ENCODE measurements at regions not wholly inside any gene's neighbourhood (a gene's known extent, or its start where the extent isn't known, plus 50 kb on each side); places are given as distances from the start of the nearest gene placed in this dataset.

DNA sequence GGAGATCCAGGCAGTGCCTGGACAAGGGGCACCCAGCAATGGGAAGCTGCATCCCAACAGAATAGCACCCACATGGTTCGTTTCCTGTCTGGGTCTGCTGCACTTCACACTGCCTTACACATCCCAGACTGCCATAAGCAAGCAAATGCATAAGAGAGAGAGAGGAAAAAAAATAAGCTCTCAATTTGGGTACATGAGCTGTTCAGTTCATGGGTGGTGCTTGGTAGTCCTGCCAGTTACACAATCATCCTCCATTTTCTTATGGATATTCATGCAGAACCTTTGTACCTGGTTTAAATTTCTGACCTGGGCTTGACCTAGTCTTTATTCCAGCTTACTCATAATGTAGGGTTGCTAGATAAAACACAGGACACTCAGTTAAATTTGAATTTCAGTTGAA, 733.6 kb downstream of the TNS3 start:
- H3K4me3 ChIP-seq (ENCODE audit: low read depth, low read length) = no peak overlapping the region

DNA sequence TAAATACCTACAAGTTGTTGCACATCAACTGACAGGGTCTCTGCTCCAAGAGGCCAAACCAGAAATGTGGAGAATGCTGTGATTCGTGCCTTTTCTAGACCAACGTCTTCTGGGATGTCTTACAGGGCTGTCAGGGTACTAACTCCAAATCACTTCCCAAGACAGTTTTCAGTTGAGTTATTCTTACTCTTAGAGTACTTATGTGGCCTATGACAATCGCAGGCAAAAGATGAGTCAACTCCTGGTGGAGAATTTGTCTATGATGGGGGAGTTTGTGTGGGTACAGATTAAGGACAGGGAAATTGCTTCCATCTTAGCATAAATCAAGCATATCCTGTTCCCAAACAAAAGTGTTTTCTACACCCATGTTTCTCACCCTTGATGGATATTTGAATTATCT, 734.8 kb downstream of the TNS3 start:
- H3K4me3 ChIP-seq (ENCODE audit: low read depth, low read length) = no peak overlapping the region
- TF ChIP-seq, protein P1, sequence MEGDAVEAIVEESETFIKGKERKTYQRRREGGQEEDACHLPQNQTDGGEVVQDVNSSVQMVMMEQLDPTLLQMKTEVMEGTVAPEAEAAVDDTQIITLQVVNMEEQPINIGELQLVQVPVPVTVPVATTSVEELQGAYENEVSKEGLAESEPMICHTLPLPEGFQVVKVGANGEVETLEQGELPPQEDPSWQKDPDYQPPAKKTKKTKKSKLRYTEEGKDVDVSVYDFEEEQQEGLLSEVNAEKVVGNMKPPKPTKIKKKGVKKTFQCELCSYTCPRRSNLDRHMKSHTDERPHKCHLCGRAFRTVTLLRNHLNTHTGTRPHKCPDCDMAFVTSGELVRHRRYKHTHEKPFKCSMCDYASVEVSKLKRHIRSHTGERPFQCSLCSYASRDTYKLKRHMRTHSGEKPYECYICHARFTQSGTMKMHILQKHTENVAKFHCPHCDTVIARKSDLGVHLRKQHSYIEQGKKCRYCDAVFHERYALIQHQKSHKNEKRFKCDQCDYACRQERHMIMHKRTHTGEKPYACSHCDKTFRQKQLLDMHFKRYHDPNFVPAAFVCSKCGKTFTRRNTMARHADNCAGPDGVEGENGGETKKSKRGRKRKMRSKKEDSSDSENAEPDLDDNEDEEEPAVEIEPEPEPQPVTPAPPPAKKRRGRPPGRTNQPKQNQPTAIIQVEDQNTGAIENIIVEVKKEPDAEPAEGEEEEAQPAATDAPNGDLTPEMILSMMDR (IDR thresholded peaks at IDR 0.05; ENCODE audit: low read depth, low read length) = no peak

More for the DNA sequence above, 733.6 kb downstream of the TNS3 start:
- TF ChIP-seq, protein P1 (IDR thresholded peaks at IDR 0.05; ENCODE audit: low read depth, low read length) = no peak

DNA sequence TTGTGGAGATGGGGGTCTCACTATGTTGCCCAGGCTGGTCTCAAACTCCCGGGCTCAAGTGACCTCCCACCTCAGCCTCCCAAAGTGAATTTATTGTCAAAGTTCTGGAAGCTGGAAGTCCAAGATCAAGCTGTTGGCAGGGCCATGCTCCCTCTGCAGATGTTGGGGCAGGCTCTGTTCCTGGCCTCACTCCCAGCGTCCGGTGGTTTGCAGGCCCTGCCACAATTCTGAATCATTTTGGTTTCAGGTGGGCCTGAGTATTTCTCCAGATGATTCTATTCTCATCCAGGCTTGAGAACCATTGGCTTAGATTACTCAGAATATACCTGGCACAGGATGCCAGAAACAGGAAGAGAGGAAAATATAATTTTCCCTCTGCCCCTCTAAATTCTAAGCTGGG, 737.4 kb downstream of the TNS3 start:
- TF ChIP-seq, protein P1 (IDR thresholded peaks at IDR 0.05; ENCODE audit: low read depth, low read length) = no peak
- H3K4me3 ChIP-seq (ENCODE audit: low read depth, low read length) = no peak overlapping the region

DNA sequence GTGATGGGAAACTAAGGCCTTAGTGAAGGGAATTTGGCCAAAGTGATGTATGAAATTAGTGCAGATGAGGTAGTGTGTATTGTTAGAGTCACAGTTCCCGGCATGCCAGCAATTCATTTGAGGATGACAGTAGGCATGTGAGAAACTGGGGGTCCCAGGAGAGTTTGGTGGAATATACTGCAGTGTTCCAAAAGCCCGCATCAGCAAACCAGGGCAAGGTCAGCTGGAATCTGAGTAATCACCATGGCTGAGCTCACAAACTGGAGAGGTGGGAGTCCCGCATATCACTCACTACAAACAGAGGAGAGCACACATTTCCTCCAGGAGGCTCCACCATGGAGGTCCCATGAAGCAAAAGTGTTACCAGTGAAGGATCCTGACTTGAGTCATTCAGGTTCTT, 740.7 kb downstream of the TNS3 start:
- TF ChIP-seq, protein P1 (IDR thresholded peaks at IDR 0.05; ENCODE audit: low read depth, low read length) = no peak
- H3K4me3 ChIP-seq (ENCODE audit: low read depth, low read length) = no peak overlapping the region

DNA sequence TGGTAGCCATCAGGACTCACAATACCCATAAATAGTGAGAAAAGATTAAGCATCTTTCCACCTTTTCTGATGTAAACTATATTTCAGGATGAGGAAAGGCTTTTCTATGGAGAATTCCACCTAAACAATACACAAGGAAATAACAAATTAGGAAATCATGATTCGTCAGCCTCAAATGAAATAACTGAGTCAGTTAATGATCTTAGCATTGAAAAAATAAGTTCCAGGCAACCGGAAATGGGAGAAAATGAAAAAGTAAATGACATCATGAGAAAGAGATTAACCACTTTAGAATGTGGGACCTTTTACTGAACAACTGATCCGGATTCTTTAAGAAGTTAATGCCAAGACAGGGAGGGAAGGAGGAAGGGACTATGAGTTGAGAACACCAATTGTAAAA, 742.3 kb downstream of the TNS3 start:
- TF ChIP-seq, protein P1 (IDR thresholded peaks at IDR 0.05; ENCODE audit: low read depth, low read length) = no peak
- no peak overlapping the region for H3K4me3 ChIP-seq (ENCODE audit: low read depth, low read length)

DNA sequence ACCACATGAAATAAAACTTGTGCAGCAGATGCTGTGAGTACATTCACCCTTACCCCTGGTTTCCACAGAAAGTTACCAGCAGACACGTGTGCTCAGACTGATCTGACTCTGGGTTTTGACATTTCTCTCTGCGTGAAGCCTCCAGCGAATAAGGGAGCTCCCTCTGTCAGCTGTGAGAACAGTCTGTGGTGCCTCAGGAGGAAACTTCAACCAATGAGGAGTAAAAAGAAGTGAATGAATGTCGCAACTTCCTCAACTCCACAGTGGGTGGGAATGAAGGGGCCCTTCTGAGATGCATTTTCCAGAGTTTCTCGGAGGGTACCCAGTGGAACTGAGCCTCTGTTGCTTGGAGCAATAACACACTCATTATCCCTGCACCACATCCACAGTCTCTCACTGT, 743.4 kb downstream of the TNS3 start:
- no peak overlapping the region for H3K4me3 ChIP-seq (ENCODE audit: low read depth, low read length)
- TF ChIP-seq, protein P1 (IDR thresholded peaks at IDR 0.05; ENCODE audit: low read depth, low read length) = no peak

DNA sequence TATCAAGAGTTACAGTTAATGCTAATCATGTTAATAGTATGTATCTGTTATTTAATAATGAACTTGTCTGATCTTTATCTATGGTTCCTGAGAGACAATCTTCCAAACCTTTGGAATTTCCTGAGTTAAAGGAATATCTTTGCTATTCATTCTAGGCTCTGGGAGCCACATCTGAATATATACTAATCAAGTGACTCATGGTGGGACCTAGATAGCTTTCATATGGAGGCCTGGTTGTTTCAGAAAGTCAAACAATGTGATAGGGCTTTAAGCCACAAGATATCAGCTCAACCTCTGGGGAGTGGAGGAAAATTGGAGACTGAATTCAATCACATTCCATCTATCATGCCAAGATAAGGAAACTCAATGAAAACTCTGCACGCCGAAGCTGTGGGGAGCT, 746.4 kb downstream of the TNS3 start:
- TF ChIP-seq, protein P1 (IDR thresholded peaks at IDR 0.05; ENCODE audit: low read depth, low read length) = no peak
- no peak overlapping the region for H3K4me3 ChIP-seq (ENCODE audit: low read depth, low read length)

Measured in WI38 (cell line).